ENCODE measurements at regions not wholly inside any gene's neighbourhood (a gene's known extent, or its start where the extent isn't known, plus 50 kb on each side); places are given as distances from the start of the nearest gene placed in this dataset.
"Not testable (repeated sequence)": the region's sequence is repeated elsewhere in the genome, so short reads cannot be mapped to it uniquely, and the experiment has no call there.

DNA sequence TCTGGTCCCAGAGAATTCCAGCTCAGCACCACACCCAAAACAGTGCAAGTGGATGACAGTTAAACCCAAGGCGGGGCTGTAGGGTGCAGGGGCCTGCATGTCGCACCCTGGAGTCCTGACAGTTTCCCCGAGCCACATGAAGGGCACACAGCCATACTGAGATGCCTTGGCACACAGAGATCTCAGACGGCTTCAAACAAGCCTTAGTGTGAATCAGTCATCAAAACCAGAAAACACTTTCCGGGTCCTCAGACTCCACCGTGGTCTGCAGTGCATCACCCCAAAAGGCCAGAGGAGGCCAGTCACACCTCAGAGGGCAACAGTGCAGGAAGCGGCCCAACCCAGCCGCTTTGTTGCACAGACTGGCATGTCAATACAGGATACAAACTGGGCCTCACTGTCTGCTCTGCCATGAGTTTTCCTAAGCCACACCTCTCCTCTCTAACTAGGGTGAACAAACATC, 64.6 kb upstream of the ENPP6 start:
- Histone ChIP-seq H3K36me3 (ENCODE audit: control insufficient read depth, insufficient read depth, low read length) (no peaks in the 10 kb centered on the region), H3K27me3 (replicated peaks; ENCODE audit: control insufficient read depth, insufficient read depth, low read length) (no peaks in the 10 kb centered on the region), H3K4me3 (replicated peaks; ENCODE audit: low read depth, low read length) (peak overlapping the region; percentile 19)
- TF ChIP-seq CTCF (IDR thresholded peaks at IDR 0.05; ENCODE audit: insufficient read depth, low read length, poor library complexity, severe bottlenecking), result peak; percentile 58
- DNase-seq (ENCODE audit: extremely low read depth, insufficient read length), result peak; percentile 77

- DNase-seq (ENCODE audit: extremely low read depth, insufficient read length), result peak; percentile 69
- Histone ChIP-seq H3K4me3 (replicated peaks; ENCODE audit: low read depth, low read length) (peak overlapping the region; percentile 24), H3K36me3 (ENCODE audit: control insufficient read depth, insufficient read depth, low read length) (no peaks in the 10 kb centered on the region), H3K27me3 (replicated peaks; ENCODE audit: control insufficient read depth, insufficient read depth, low read length) (no peaks in the 10 kb centered on the region)
- no peak for TF ChIP-seq CTCF (IDR thresholded peaks at IDR 0.05; ENCODE audit: insufficient read depth, low read length, poor library complexity, severe bottlenecking)
These were observed 63.8 kb upstream of the ENPP6 start for GRCh38 chr4:184281231-184282139.

GRCh38 chr4:184280591-184281071, 63.0 kb upstream of the ENPP6 start:
- peak; percentile 62 for DNase-seq (ENCODE audit: extremely low read depth, insufficient read length)

GRCh38 chr4:184280137-184280536, 62.5 kb upstream of the ENPP6 start:
- no peak for DNase-seq (ENCODE audit: extremely low read depth, insufficient read length)
- Histone ChIP-seq H3K27me3 (replicated peaks; ENCODE audit: control insufficient read depth, insufficient read depth, low read length) (no peaks in the 10 kb centered on the region), H3K36me3 (ENCODE audit: control insufficient read depth, insufficient read depth, low read length) (no peaks in the 10 kb centered on the region), H3K4me3 (replicated peaks; ENCODE audit: low read depth, low read length) (no peak overlapping the region)
- no peak for TF ChIP-seq CTCF (IDR thresholded peaks at IDR 0.05; ENCODE audit: insufficient read depth, low read length, poor library complexity, severe bottlenecking)

More at GRCh38 chr4:184280591-184281071, 63.0 kb upstream of the ENPP6 start:
- TF ChIP-seq CTCF (IDR thresholded peaks at IDR 0.05; ENCODE audit: insufficient read depth, low read length, poor library complexity, severe bottlenecking), result no peak
- H3K36me3 ChIP-seq (ENCODE audit: control insufficient read depth, insufficient read depth, low read length), result no peaks in the 10 kb centered on the region
- no peaks in the 10 kb centered on the region for H3K27me3 ChIP-seq (replicated peaks; ENCODE audit: control insufficient read depth, insufficient read depth, low read length)
- no peak overlapping the region; the same call in 1 of the 2 replicates for H3K4me3 ChIP-seq (replicated peaks; ENCODE audit: low read depth, low read length)

- Histone ChIP-seq H3K27me3 (replicated peaks; ENCODE audit: control insufficient read depth, insufficient read depth, low read length) (no peaks in the 10 kb centered on the region), H3K36me3 (ENCODE audit: control insufficient read depth, insufficient read depth, low read length) (no peaks in the 10 kb centered on the region), H3K4me3 (replicated peaks; ENCODE audit: low read depth, low read length) (no peak overlapping the region)
- TF ChIP-seq CTCF (IDR thresholded peaks at IDR 0.05; ENCODE audit: insufficient read depth, low read length, poor library complexity, severe bottlenecking), result no peak
- no peak for DNase-seq (ENCODE audit: extremely low read depth, insufficient read length)
These were observed 61.9 kb upstream of the ENPP6 start for GRCh38 chr4:184279496-184280061.

DNA sequence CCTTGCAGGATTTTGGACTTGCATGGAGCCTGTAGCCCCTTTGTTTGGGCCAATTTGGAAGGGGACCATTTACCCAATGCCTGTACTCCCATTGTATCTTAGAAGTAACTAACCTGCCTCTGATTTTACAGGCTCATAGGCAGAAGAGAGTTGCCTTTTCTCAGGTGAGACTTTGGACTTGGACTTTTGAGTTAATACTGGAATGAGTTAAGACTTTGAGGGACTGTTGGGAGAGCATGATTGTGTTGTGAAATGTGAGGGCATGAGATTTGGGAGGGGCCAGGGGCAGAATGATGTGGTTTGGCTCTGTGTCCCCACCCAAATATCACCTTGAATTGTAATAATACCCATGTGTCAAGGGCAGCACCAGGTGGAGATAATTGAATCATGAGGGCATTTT, 60.1 kb upstream of the ENPP6 start:
- not testable (repeated sequence) for H3K4me3 ChIP-seq (replicated peaks; ENCODE audit: low read depth, low read length); DNase-seq (ENCODE audit: extremely low read depth, insufficient read length); H3K36me3 ChIP-seq (ENCODE audit: control insufficient read depth, insufficient read depth, low read length); H3K27me3 ChIP-seq (replicated peaks; ENCODE audit: control insufficient read depth, insufficient read depth, low read length)

DNA sequence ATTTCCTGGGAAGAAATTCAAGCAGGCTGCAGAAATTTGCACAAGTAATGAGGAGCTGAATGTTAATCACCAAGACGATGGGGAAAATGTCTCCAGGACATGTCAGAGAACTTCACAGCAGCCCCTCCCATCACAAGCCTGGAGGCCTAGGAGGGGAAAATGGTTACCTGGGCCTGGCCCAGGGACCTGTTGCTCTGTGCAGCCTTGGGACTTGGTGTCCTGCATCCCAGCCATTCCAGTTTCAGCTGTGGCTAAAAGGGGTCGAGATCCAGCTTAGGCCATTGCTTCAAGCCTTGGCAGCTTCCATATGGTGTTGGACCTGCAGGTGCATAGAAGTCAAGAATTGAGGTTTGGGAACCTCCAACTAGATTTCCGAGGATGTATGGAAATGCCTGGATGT, 59.3 kb upstream of the ENPP6 start:
- DNase-seq (ENCODE audit: extremely low read depth, insufficient read length); H3K4me3 ChIP-seq (replicated peaks; ENCODE audit: low read depth, low read length); H3K27me3 ChIP-seq (replicated peaks; ENCODE audit: control insufficient read depth, insufficient read depth, low read length); H3K36me3 ChIP-seq (ENCODE audit: control insufficient read depth, insufficient read depth, low read length): not testable (repeated sequence)

GRCh38 chr4:184276346-184276745, 58.7 kb upstream of the ENPP6 start:
- H3K4me3 ChIP-seq (replicated peaks; ENCODE audit: low read depth, low read length), result not testable (repeated sequence)

More at GRCh38 chr4:184276346-184276745, 58.7 kb upstream of the ENPP6 start:
- not testable (repeated sequence) for H3K36me3 ChIP-seq (ENCODE audit: control insufficient read depth, insufficient read depth, low read length); DNase-seq (ENCODE audit: extremely low read depth, insufficient read length); H3K27me3 ChIP-seq (replicated peaks; ENCODE audit: control insufficient read depth, insufficient read depth, low read length)
